Cardiac fibroblast (primary cell): ENCODE measurements at regions not wholly inside any gene's neighbourhood (a gene's known extent, or its start where the extent isn't known, plus 50 kb on each side); places are given as distances from the start of the nearest gene placed in this dataset.

Source experiments
- DNase-seq, 2 donors: peaks; one replicate each; pipeline versions ENCODE4 v3.0.0 to v3.0.0-alpha.2; 2010; ENCODE audit warnings: low read depth in 2 of 2
- H3K4me3 ChIP-seq, 2 donors: replicated peaks in 1 of 2; 1 replicate in 1 of 2; 2 replicates in 1 of 2; pipeline ENCODE4 v1.5.1; 2011; ENCODE audit warnings: low read depth in 2 of 2, low read length in 2 of 2, mild to moderate bottlenecking in 2 of 2, moderate library complexity in 1 of 2
- TF ChIP-seq, protein P1 (sequence below): IDR thresholded peaks from one replicate; pipeline ENCODE4 v1.5.1; 2011; ENCODE audit warnings: low read depth, mild to moderate bottlenecking, low read length, inconsistent platforms

DNA sequence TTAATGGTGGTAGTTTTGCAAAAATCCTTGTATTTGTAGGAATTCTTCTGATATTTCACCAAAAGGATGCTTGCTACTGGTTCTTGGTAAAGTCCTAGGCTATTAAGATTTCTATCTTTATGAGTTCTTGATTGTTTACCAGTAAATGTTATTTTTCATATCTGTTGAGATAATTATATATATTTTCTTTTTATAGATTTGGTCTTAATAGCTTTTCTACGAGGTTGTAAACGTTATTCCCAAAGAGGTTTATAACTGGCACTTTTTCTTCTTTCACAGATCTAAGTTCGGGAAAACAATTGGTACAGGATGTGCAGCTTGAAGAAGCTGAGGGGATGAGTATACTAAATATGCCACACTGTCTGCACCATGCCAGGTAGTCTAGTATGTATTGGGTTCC is 55.1 kb upstream of the HBS1L start:
- TF ChIP-seq, protein P1, sequence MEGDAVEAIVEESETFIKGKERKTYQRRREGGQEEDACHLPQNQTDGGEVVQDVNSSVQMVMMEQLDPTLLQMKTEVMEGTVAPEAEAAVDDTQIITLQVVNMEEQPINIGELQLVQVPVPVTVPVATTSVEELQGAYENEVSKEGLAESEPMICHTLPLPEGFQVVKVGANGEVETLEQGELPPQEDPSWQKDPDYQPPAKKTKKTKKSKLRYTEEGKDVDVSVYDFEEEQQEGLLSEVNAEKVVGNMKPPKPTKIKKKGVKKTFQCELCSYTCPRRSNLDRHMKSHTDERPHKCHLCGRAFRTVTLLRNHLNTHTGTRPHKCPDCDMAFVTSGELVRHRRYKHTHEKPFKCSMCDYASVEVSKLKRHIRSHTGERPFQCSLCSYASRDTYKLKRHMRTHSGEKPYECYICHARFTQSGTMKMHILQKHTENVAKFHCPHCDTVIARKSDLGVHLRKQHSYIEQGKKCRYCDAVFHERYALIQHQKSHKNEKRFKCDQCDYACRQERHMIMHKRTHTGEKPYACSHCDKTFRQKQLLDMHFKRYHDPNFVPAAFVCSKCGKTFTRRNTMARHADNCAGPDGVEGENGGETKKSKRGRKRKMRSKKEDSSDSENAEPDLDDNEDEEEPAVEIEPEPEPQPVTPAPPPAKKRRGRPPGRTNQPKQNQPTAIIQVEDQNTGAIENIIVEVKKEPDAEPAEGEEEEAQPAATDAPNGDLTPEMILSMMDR = no peak
- no peak overlapping the region for H3K4me3 ChIP-seq
- DNase-seq = no peak

DNA sequence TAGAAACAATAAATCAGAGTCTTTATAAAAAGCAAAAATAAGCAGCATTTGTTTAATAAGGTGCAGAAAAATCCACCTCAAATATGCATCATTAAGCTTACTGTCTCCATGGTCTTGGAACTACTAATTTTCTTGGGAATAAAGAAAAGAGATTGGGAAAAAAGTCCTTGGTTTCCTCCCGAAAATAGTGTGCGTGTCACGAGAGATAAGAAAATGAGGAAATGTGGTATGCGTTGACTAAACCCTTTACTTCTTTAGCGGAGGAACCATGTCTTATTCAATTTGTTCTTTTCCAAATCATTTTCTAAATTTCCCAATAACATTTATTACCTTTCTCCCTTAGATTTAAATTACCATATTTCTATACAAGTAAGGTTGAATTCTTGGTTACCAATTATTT is 54.1 kb upstream of the HBS1L start:
- TF ChIP-seq, protein P1 = no peak
- H3K4me3 ChIP-seq = no peak overlapping the region
- DNase-seq = no peak

DNA sequence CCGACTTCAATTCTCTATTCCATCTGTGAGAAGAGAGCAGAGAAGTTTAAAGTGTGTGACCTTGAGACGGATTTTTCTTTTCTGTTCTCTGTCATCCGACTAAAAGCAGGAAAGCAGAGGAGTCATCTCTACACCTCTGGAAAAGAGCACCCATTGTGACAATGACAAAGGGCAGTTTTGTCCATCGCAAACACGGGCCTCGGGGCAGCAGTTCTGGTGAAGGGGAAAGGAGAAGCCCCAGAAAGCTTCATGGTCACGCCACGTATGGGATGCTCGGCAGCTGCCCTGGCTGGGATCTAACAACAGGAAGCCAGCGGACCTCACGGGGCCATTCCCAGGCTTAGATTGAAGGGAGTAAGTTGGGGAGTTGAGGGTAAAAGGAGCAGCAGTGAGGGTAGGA is 52.0 kb upstream of the HBS1L start:
- TF ChIP-seq, protein P1 = no peak
- H3K4me3 ChIP-seq = no peak overlapping the region
- DNase-seq = no peak

DNA sequence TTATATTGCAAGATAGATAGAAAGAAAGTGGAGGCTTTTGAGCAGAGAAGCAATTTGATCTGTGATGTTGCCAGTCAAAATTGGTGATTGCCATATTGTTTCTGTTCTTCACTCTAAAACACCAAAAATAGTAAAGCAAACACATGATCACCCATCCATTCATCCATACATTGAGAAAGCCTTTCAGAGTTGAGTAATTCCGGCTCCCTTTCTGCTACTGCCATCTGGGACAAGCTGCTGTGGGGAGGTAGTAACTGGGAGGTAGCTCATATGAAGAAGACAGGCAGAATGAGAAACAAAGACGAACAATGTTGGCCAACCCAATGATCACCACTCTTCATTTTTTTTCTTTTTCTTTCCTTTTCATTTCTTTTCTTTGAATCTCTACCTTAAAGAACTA is 51.1 kb upstream of the HBS1L start:
- DNase-seq = no peak
- no peak overlapping the region for H3K4me3 ChIP-seq
- TF ChIP-seq, protein P1 = no peak

DNA sequence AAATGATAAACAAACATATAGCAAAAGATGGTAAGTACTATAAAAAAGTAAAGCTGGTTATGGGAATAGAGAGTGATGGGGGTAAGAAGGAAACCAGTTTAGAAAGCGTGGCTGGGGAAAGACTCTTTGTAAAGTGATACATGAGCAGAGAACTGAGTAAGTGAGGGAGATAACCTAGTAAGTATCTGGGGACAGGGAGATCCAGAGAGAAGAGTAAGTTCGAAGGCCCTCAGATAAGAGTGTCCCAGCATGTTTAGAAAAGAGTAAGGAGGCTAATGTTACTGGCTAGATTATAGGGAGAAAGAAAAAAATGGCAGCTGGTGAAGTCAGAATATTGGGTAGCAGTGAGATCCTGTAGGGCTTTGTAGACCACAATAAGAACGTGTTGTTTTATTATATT is 50.7 kb upstream of the HBS1L start:
- H3K4me3 ChIP-seq = no peak overlapping the region
- TF ChIP-seq, protein P1 = no peak
- no peak for DNase-seq
